ENCODE measurements at regions not wholly inside any gene's neighbourhood (a gene's known extent, or its start where the extent isn't known, plus 50 kb on each side); places are given as distances from the start of the nearest gene placed in this dataset.

DNA sequence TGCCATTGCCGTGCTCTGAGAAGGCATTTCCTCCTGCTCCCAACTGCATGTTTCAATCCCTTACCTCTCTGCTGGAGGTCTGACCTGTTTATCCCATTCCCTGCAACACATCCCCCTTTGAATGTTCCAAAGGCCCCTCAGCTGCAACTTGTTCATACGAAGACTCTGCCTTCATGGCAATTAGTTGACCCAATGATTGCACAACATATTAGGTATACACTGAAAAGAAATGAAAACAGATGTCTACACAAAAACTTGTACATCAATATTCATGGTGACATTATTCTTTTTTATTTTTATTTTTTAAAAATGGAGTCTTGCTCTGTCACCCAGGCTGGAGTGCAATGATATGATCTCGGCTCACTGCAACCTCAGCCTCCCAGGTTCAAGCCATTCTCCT is 54.9 kb upstream of the STX18 start:
- Histone ChIP-seq H3K27me3 (no peaks in the 10 kb centered on the region), H3K9me3 (ENCODE audit: low read depth) (no peaks in the 10 kb centered on the region), H3K79me2 (no peaks in the 10 kb centered on the region), H3K36me3 (replicated peaks; ENCODE audit: insufficient read depth, low read depth) (no peaks in the 10 kb centered on the region), H3K4me3 (no peak overlapping the region), H3K4me1 (ENCODE audit: insufficient read depth) (no peaks in the 10 kb centered on the region), H4K20me1 (ENCODE audit: insufficient read depth, poor library complexity, severe bottlenecking) (no peaks in the 10 kb centered on the region), H3K4me2 (no peak overlapping the region), H3K9me2 (replicated peaks; ENCODE audit: insufficient read depth) (no peaks in the 10 kb centered on the region), H3K27ac (no peak overlapping the region), H2AFZ (no peak overlapping the region)
- DNase-seq (ENCODE audit: low spot score), result no peak
- TF ChIP-seq EZH2phosphoT487 (IDR thresholded peaks at IDR 0.05; ENCODE audit: low read depth, severe bottlenecking, unreplicated experiment) (no peak), CTCF (IDR thresholded peaks at IDR 0.05; ENCODE audit: poor library complexity) (no peak), EZH2 (IDR thresholded peaks at IDR 0.05; ENCODE audit: borderline replicate concordance) (no peak)
- WGBS (ENCODE audit: low lambda C conversion rate, missing lambda C conversion rate), result 91% methylated on average over 3 of the region's 3 CpGs

DNA sequence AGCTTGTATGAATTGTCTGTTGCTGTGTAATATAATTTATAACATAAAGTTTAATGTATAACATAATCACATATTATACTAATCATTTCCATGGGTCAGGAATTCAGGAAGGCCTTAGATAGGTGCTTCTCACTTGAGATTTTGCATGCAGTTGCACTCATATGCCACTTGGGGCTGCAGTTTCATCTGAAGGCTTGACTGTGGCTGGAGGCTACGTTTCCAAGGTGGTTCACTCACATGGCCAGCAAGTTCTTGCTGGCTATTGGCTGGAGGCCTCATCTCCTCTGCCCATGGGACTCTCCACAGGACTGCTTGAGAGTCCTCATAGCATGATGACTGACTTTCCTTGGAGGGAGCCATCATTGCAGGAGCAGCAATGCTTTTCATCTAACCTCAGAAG is 53.4 kb upstream of the STX18 start:
- Histone ChIP-seq H3K27ac (no peak overlapping the region), H3K79me2 (no peaks in the 10 kb centered on the region), H3K4me2 (no peak overlapping the region), H2AFZ (no peak overlapping the region), H4K20me1 (ENCODE audit: insufficient read depth, poor library complexity, severe bottlenecking) (no peaks in the 10 kb centered on the region), H3K4me1 (ENCODE audit: insufficient read depth) (no peaks in the 10 kb centered on the region), H3K36me3 (replicated peaks; ENCODE audit: insufficient read depth, low read depth) (no peaks in the 10 kb centered on the region), H3K9me3 (ENCODE audit: low read depth) (no peaks in the 10 kb centered on the region), H3K9me2 (replicated peaks; ENCODE audit: insufficient read depth) (no peaks in the 10 kb centered on the region), H3K27me3 (no peaks in the 10 kb centered on the region), H3K4me3 (no peak overlapping the region)
- WGBS (ENCODE audit: low lambda C conversion rate, missing lambda C conversion rate), result 88% methylated on average over 1 of the region's 1 CpG
- TF ChIP-seq EZH2 (IDR thresholded peaks at IDR 0.05; ENCODE audit: borderline replicate concordance) (no peak), EZH2phosphoT487 (IDR thresholded peaks at IDR 0.05; ENCODE audit: low read depth, severe bottlenecking, unreplicated experiment) (no peak), CTCF (IDR thresholded peaks at IDR 0.05; ENCODE audit: poor library complexity) (no peak)
- no peak for DNase-seq (ENCODE audit: low spot score)

DNA sequence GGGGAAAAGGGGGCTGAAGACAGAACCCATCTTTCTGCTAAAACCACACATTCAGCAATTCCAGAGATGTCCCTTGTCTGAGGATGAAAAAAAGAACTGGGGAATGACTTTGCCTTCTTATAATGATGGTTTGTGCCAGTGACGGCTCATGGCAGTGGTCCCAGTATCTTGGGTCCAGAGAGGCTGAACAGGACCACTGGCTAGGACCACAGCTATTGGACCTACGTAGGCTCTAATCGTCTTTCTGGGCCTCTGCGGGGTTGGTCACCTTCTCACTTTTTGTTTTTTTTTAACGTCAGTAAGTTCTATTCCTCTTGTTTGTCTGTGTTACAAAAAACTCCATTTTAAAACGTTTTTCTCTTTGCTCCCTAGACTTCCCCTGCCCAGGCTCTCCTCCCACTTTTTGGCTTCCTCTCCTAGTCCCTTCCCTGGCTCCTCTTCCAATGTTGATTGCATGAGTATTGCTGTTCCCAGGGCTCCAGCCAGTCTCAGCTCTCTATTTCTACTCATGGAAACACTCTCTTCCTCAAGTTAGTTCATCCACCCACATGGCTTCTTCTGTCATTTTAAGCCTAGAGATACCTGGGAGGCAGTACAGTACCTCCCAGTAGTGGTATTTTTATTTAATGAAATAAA is 52.6 kb upstream of the STX18 start:
- no peaks in the 10 kb centered on the region for H3K36me3 ChIP-seq (replicated peaks; ENCODE audit: insufficient read depth, low read depth)
- no peak overlapping the region for H3K27ac ChIP-seq
- DNase-seq (ENCODE audit: low spot score), result no peak
- TF ChIP-seq EZH2phosphoT487 (IDR thresholded peaks at IDR 0.05; ENCODE audit: low read depth, severe bottlenecking, unreplicated experiment) (no peak), CTCF (IDR thresholded peaks at IDR 0.05; ENCODE audit: poor library complexity) (no peak), EZH2 (IDR thresholded peaks at IDR 0.05; ENCODE audit: borderline replicate concordance) (no peak)
- H3K9me3 ChIP-seq (ENCODE audit: low read depth), result no peaks in the 10 kb centered on the region
- H3K9me2 ChIP-seq (replicated peaks; ENCODE audit: insufficient read depth), result no peaks in the 10 kb centered on the region
- H3K27me3 ChIP-seq, result no peaks in the 10 kb centered on the region
- H2AFZ ChIP-seq, result no peak overlapping the region
- H3K4me2 ChIP-seq, result no peak overlapping the region
- 97% methylated on average over 6 of the region's 6 CpGs for WGBS (ENCODE audit: low lambda C conversion rate, missing lambda C conversion rate)
- H4K20me1 ChIP-seq (ENCODE audit: insufficient read depth, poor library complexity, severe bottlenecking), result no peaks in the 10 kb centered on the region
- H3K4me3 ChIP-seq, result no peak overlapping the region
- H3K4me1 ChIP-seq (ENCODE audit: insufficient read depth), result no peaks in the 10 kb centered on the region
- H3K79me2 ChIP-seq, result no peaks in the 10 kb centered on the region

Data from hepatocyte (in vitro differentiated cells).